ENCODE measurements at regions not wholly inside any gene's neighbourhood (a gene's known extent, or its start where the extent isn't known, plus 50 kb on each side); places are given as distances from the start of the nearest gene placed in this dataset.

- TF ChIP-seq CTCF (IDR thresholded peaks at IDR 0.05) (no peak), POLR2A (IDR thresholded peaks at IDR 0.05) (no peak)
These were observed 328.4 kb downstream of the BCKDHB start for GRCh38 chr6:80434691-80435350.
